ENCODE measurements at regions not wholly inside any gene's neighbourhood (a gene's known extent, or its start where the extent isn't known, plus 50 kb on each side); places are given as distances from the start of the nearest gene placed in this dataset.

GRCh38 chr1:81571946-81572345 lies 228.8 kb upstream of the ADGRL2 start:
- Mint-ChIP-seq H3K4me3 (no peak overlapping the region), H3K9me3 (no peaks in the 10 kb centered on the region), H3K4me1 (ENCODE audit: low read depth) (peaks cover 6% of the 10 kb centered on the region; the same call in 1 of the 2 replicates), H3K27me3 (ENCODE audit: insufficient read depth) (no peaks in the 10 kb centered on the region; the same call in none of the 2 replicates), H3K36me3 (ENCODE audit: low read depth) (no peaks in the 10 kb centered on the region), H3K27ac (no peak overlapping the region)
- TF ChIP-seq, protein P1, sequence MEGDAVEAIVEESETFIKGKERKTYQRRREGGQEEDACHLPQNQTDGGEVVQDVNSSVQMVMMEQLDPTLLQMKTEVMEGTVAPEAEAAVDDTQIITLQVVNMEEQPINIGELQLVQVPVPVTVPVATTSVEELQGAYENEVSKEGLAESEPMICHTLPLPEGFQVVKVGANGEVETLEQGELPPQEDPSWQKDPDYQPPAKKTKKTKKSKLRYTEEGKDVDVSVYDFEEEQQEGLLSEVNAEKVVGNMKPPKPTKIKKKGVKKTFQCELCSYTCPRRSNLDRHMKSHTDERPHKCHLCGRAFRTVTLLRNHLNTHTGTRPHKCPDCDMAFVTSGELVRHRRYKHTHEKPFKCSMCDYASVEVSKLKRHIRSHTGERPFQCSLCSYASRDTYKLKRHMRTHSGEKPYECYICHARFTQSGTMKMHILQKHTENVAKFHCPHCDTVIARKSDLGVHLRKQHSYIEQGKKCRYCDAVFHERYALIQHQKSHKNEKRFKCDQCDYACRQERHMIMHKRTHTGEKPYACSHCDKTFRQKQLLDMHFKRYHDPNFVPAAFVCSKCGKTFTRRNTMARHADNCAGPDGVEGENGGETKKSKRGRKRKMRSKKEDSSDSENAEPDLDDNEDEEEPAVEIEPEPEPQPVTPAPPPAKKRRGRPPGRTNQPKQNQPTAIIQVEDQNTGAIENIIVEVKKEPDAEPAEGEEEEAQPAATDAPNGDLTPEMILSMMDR (IDR thresholded peaks at IDR 0.05): no peak
- no peak for DNase-seq

- Mint-ChIP-seq H3K4me3 (no peak overlapping the region), H3K4me1 (ENCODE audit: low read depth) (peaks cover 6% of the 10 kb centered on the region; the same call in 1 of the 2 replicates), H3K36me3 (ENCODE audit: low read depth) (no peaks in the 10 kb centered on the region), H3K27ac (no peak overlapping the region), H3K27me3 (ENCODE audit: insufficient read depth) (no peaks in the 10 kb centered on the region; the same call in 1 of the 2 replicates), H3K9me3 (no peaks in the 10 kb centered on the region)
- no peak for DNase-seq
- TF ChIP-seq, protein P1 (IDR thresholded peaks at IDR 0.05): no peak
Measured at GRCh38 chr1:81569761-81570160, 231.0 kb upstream of the ADGRL2 start.

- no peaks in the 10 kb centered on the region for H3K4me1 Mint-ChIP-seq (ENCODE audit: low read depth)
- no peak for DNase-seq
- no peaks in the 10 kb centered on the region for H3K9me3 Mint-ChIP-seq
Measured at GRCh38 chr1:81563632-81564031, 237.1 kb upstream of the ADGRL2 start.

DNA sequence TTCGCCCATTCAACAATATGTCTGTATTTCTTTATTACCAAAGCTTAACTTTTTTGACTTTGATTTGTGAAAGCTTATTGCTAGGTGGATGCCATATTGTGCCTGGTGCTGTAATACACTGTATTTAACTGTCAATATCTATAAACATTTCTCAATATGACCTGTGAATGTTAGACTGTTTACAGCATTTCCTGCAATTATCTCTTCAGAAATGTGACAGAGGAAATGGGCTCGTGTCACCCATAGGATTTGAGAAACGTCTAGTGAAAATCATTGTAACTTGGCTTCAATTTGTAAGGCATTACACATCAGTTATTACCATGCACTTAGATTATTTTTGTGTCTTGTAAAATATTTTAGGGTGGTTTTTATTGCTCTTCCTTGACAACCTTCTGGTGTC lies 237.8 kb upstream of the ADGRL2 start:
- TF ChIP-seq, protein P1 (IDR thresholded peaks at IDR 0.05): no peak
- H3K4me1 Mint-ChIP-seq (ENCODE audit: low read depth): no peaks in the 10 kb centered on the region
- H3K9me3 Mint-ChIP-seq: no peaks in the 10 kb centered on the region
- H3K4me3 Mint-ChIP-seq: no peak overlapping the region
- no peak for DNase-seq
- H3K36me3 Mint-ChIP-seq (ENCODE audit: low read depth): no peaks in the 10 kb centered on the region
- H3K27ac Mint-ChIP-seq: no peak overlapping the region
- no peaks in the 10 kb centered on the region for H3K27me3 Mint-ChIP-seq (ENCODE audit: insufficient read depth)

More at GRCh38 chr1:81563632-81564031, 237.1 kb upstream of the ADGRL2 start:
- Mint-ChIP-seq H3K27me3 (ENCODE audit: insufficient read depth) (no peaks in the 10 kb centered on the region; the same call in 1 of the 2 replicates), H3K36me3 (ENCODE audit: low read depth) (no peaks in the 10 kb centered on the region), H3K27ac (no peak overlapping the region), H3K4me3 (no peak overlapping the region)
- TF ChIP-seq, protein P1 (IDR thresholded peaks at IDR 0.05): no peak

- Mint-ChIP-seq H3K36me3 (ENCODE audit: low read depth) (no peaks in the 10 kb centered on the region), H3K9me3 (no peaks in the 10 kb centered on the region), H3K27me3 (ENCODE audit: insufficient read depth) (no peaks in the 10 kb centered on the region), H3K4me1 (ENCODE audit: low read depth) (no peaks in the 10 kb centered on the region), H3K4me3 (no peak overlapping the region), H3K27ac (no peak overlapping the region)
- no peak for DNase-seq
- TF ChIP-seq, protein P1 (IDR thresholded peaks at IDR 0.05): no peak
Measured at GRCh38 chr1:81560629-81561028, 240.1 kb upstream of the ADGRL2 start.

Measured in HFFc6 (cell line).